HG02571 (cell line): ENCODE measurements at regions not wholly inside any gene's neighbourhood (a gene's known extent, or its start where the extent isn't known, plus 50 kb on each side); places are given as distances from the start of the nearest gene placed in this dataset.

Source experiments
- ATAC-seq: cut with Tn5 transposase; IDR thresholded peaks from one replicate; pipeline ENCODE4 v1.9.1; 2021; ENCODE audit warnings: mild to moderate bottlenecking, moderate library complexity; ENCODE audit not compliant: unreplicated experiment

GRCh38 chr3:67897351-67898336 is 243.2 kb upstream of the SUCLG2 start:
- no peak for ATAC-seq

- ATAC-seq, result no peak
Measured at GRCh38 chr3:67896130-67896529, 241.7 kb upstream of the SUCLG2 start.

GRCh38 chr3:67894510-67894909 is 240.1 kb upstream of the SUCLG2 start:
- ATAC-seq, result no peak

GRCh38 chr3:67884345-67884744 is 229.9 kb upstream of the SUCLG2 start:
- no peak for ATAC-seq

- ATAC-seq, result no peak
Measured at GRCh38 chr3:67883766-67884165, 229.4 kb upstream of the SUCLG2 start.

GRCh38 chr3:67882981-67883380 is 228.6 kb upstream of the SUCLG2 start:
- no peak for ATAC-seq

GRCh38 chr3:67876261-67876660 is 221.8 kb upstream of the SUCLG2 start:
- ATAC-seq, result no peak

GRCh38 chr3:67875858-67876257 is 221.4 kb upstream of the SUCLG2 start:
- no peak for ATAC-seq

GRCh38 chr3:67875338-67875737 is 220.9 kb upstream of the SUCLG2 start:
- no peak for ATAC-seq

GRCh38 chr3:67870477-67870876 is 216.1 kb upstream of the SUCLG2 start:
- no peak for ATAC-seq

GRCh38 chr3:67866571-67866970 is 212.2 kb upstream of the SUCLG2 start:
- no peak for ATAC-seq

GRCh38 chr3:67864587-67865183 is 210.3 kb upstream of the SUCLG2 start:
- no peak for ATAC-seq

GRCh38 chr3:67863869-67864268 is 209.5 kb upstream of the SUCLG2 start:
- ATAC-seq, result no peak

GRCh38 chr3:67860429-67860828 is 206.0 kb upstream of the SUCLG2 start:
- ATAC-seq, result no peak

- ATAC-seq, result no peak
Measured at GRCh38 chr3:67858492-67858891, 204.1 kb upstream of the SUCLG2 start.

GRCh38 chr3:67856718-67857117 is 202.3 kb upstream of the SUCLG2 start:
- ATAC-seq, result no peak

GRCh38 chr3:67854663-67855062 is 200.3 kb upstream of the SUCLG2 start:
- no peak for ATAC-seq

- no peak for ATAC-seq
Measured at GRCh38 chr3:67853520-67853919, 199.1 kb upstream of the SUCLG2 start.

GRCh38 chr3:67848299-67848698 is 193.9 kb upstream of the SUCLG2 start:
- no peak for ATAC-seq

- ATAC-seq, result no peak
Measured at GRCh38 chr3:67846166-67846565, 191.8 kb upstream of the SUCLG2 start.

- ATAC-seq, result no peak
Measured at GRCh38 chr3:67832817-67833216, 178.4 kb upstream of the SUCLG2 start.

- no peak for ATAC-seq
Measured at GRCh38 chr3:67831262-67831661, 176.8 kb upstream of the SUCLG2 start.
